Thyroid gland (tissue), 4 donors: ENCODE measurements at regions not wholly inside any gene's neighbourhood (a gene's known extent, or its start where the extent isn't known, plus 50 kb on each side); places are given as distances from the start of the nearest gene placed in this dataset.
"Not testable (repeated sequence)": the region's sequence is repeated elsewhere in the genome, so short reads cannot be mapped to it uniquely, and the experiment has no call there.

Experiments
- DNase-seq, 2 donors: peaks; one replicate each; pipeline ENCODE4 v3.0.0-alpha.2; 2019
- H3K27ac ChIP-seq, 3 donors: fragments of 200-600 bp; sonication (generic); 1 replicate in 2 of 3; 2 replicates in 1 of 3; pipeline ENCODE4 v1.5.1; 2016 to 2019; ENCODE audit warnings: mild to moderate bottlenecking in 1 of 3, moderate library complexity in 1 of 3
- H3K27me3 ChIP-seq: fragments of 200-600 bp; sonication (generic); one replicate; pipeline ENCODE4 v1.5.1; 2019
- H3K36me3 ChIP-seq, 2 donors: fragments of 200-600 bp; sonication (generic); one replicate each; pipeline ENCODE4 v1.5.1; 2016 to 2019
- H3K4me1 ChIP-seq, 2 donors: fragments of 200-600 bp; sonication (generic); one replicate each; pipeline ENCODE4 v1.5.1; 2017 to 2019
- H3K4me3 ChIP-seq, 3 donors: fragments of 200-600 bp; sonication (generic); replicated peaks in 1 of 3; 1 replicate in 2 of 3; 2 replicates in 1 of 3; pipeline ENCODE4 v1.5.1; 2016; ENCODE audit warnings: mild to moderate bottlenecking in 1 of 3
- H3K9me3 ChIP-seq: fragments of 200-600 bp; sonication (generic); one replicate; pipeline ENCODE4 v1.5.1; 2017
- CTCF ChIP-seq, 6 experiments: fragments of 200-600 bp in 3 of 6; fragments of 450-650 bp in 3 of 6; sonication (generic) in 3 of 6; IDR thresholded peaks; one replicate each; pipeline ENCODE4 v1.5.1; 2016 to 2019; ENCODE audit warnings: antibody characterized with exemption in 6 of 6, mild to moderate bottlenecking in 2 of 6, inconsistent platforms in 1 of 6, moderate library complexity in 1 of 6
- POLR2A ChIP-seq, 2 donors: fragments of 450-650 bp; IDR thresholded peaks; one replicate each; pipeline ENCODE4 v1.6.1; 2017; ENCODE audit warnings: antibody characterized with exemption in 2 of 2, mild to moderate bottlenecking in 2 of 2, moderate library complexity in 1 of 2
- WGBS, 2 donors: methylation state at CpG; one replicate each; pipeline ENCODE4 v1.1.5; 2017; 5-methylcytosine and 5-hydroxymethylcytosine counted together
- intact Hi-C: fragments of 100-400 bp; cut with DNase I; formaldehyde crosslinking; loops from one replicate; pipeline ENCODE4 v1.15.1; 2023

DNA sequence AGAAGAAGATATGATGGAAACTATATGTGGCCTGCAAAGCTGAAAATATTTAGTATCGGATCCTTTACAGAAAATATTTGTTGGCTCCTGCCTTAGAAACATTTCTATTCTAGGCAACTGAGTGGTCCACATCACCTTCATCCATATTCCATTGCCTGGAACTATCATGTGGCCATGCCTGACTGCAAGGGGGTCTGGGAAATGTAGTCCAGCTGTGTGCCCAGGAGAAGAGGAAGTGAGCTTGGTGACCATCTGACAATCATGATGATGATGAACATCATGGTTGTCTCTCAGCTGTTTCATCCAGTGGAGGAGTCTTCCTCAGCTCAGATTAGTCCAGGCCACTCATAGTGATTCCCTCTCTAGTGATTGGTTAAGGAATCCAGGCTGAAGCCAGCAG is 61.8 kb upstream of the IFNLR1 start:
- H3K4me1 ChIP-seq: peaks cover 0 to 11% of the 10 kb centered on the region in 2 donors
- H3K27ac ChIP-seq: no peak overlapping the region
- no peaks in the 10 kb centered on the region for H3K27me3 ChIP-seq
- intact Hi-C loops: no loop called here
- no peak for DNase-seq
- TF ChIP-seq POLR2A (IDR thresholded peaks at IDR 0.05) (no peak), CTCF (IDR thresholded peaks at IDR 0.05) (no peak)
- H3K36me3 ChIP-seq: no peaks in the 10 kb centered on the region
- no peaks in the 10 kb centered on the region for H3K9me3 ChIP-seq
- H3K4me3 ChIP-seq: no peak overlapping the region
- WGBS, 2 donors: 88 to 97% methylated on average over 1 of the region's 1 CpG

DNA sequence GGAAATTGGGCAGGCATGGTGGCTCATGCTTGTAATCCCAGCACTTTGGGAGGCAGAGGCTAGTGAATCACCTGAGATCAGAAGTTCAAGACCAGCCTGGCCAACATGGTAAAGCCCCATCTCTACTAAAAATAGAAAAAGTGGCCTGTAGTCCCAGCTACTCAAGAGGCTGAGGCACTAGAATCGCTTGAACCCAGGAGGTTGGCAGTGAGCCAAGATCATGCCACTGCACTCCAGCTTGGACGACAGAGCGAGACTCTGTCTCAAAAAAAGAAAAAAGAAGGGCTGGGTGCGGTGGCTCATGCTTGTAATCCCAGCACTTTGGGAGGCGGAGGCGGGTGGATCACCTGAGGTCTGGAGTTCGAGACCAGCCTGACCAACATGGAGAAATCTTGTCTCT is 60.2 kb upstream of the IFNLR1 start:
- H3K4me3 ChIP-seq, H3K9me3 ChIP-seq, DNase-seq, H3K4me1 ChIP-seq, H3K27me3 ChIP-seq, H3K27ac ChIP-seq, H3K36me3 ChIP-seq, intact Hi-C loops: not testable (repeated sequence)
- WGBS, 2 donors: 58 to 62% methylated on average over 7 of the region's 7 CpGs

GRCh38 chr1:24244519-24245268 is 57.6 kb upstream of the IFNLR1 start:
- Histone ChIP-seq H3K27me3 (no peaks in the 10 kb centered on the region), H3K4me3 (no peak overlapping the region), H3K9me3 (no peaks in the 10 kb centered on the region), H3K4me1 (no peaks in the 10 kb centered on the region), H3K36me3 (no peaks in the 10 kb centered on the region), H3K27ac (no peak overlapping the region)
- intact Hi-C loops: no loop called here
- no peak for DNase-seq
- no peak for TF ChIP-seq CTCF (IDR thresholded peaks at IDR 0.05)
- TF ChIP-seq POLR2A (IDR thresholded peaks at IDR 0.05): no peak
- 84 to 86% methylated on average over 2 of the region's 2 CpGs for WGBS, 2 donors

DNA sequence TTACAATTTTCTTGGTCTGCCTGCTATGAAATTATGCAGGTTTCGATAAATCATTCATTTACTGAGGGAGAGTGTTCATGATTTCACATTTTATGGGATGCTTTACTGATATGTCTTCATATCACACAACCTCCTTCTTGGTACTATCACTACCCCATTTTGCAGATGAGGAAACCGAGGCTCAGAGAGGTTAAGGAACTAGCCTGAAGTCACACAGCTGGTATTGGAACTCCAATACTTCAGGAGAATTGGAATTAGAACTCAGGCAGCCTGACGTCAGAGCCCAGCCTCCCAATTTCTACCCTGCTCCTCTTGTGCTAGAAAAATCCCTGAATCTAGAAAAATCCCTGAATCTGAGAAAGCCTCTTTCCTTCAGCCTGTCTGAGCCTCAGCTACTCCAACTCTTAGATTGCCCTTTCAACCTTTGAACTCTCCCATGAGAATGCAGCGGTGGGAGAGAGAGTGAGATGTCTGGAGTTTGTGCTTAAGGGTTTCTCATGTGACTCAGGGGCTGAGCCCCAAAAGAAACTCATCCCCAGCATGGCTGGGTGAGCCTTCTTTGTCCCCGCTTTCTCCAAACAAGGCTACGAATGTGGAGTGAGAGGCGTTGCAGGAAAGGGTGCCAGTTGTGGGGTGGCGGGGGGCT is 50.8 kb upstream of the IFNLR1 start:
- Histone ChIP-seq H3K4me3 (no peak overlapping the region), H3K4me1 (peaks cover 14% of the 10 kb centered on the region in 2 donors), H3K27me3 (no peaks in the 10 kb centered on the region), H3K36me3 (no peaks in the 10 kb centered on the region), H3K9me3 (no peaks in the 10 kb centered on the region), H3K27ac (no peak overlapping the region)
- intact Hi-C loops: no loop called here
- no peak for DNase-seq
- WGBS, 2 donors: 85 to 89% methylated on average over 8 of the region's 8 CpGs
- TF ChIP-seq POLR2A (IDR thresholded peaks at IDR 0.05) (no peak), CTCF (IDR thresholded peaks at IDR 0.05) (no peak)

DNA sequence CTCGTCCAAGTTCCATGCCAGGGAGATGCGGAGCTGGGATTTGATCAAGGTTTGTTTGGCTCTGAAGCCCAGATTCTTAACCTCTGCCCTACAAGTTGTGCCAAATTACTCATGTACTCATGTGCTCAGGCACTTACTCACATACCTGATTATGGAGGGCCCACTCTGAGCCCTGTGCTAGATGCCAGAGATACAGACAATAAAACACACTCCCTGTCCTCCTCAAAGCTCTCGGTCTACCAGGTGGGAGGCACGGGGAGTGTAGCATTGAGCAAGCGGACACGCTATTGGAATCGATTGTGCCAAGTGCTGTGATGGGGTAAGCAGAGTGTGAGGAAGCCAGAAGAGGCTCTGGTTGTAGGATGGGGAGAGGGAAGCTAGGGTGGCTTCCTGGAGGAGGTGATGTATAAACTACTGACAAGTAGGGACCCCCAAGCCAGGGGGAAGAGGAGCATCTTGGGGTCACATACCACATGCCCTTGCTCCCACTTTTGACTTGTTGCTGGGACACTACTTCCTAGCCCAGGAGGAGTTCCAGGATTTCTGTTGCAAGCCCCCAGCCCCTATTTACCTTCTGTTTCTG is 49.8 kb upstream of the IFNLR1 start:
- Histone ChIP-seq H3K4me1 (peaks cover 14% of the 10 kb centered on the region in 2 donors), H3K27me3 (no peaks in the 10 kb centered on the region), H3K9me3 (no peaks in the 10 kb centered on the region), H3K4me3 (no peak overlapping the region), H3K27ac (peak overlapping the region in 2 of 3 donors; percentile 33 to 53), H3K36me3 (no peaks in the 10 kb centered on the region)
- TF ChIP-seq POLR2A (IDR thresholded peaks at IDR 0.05): no peak
- TF ChIP-seq CTCF (IDR thresholded peaks at IDR 0.05): no peak
- intact Hi-C loops: no loop called here
- peak; percentile 82 to 89 for DNase-seq
- 35 to 36% methylated on average over 7 of the region's 7 CpGs for WGBS, 2 donors
